GM19328 (cell line): ENCODE measurements at regions not wholly inside any gene's neighbourhood (a gene's known extent, or its start where the extent isn't known, plus 50 kb on each side); places are given as distances from the start of the nearest gene placed in this dataset.
A peak's percentile ranks its signal among the peaks of the same experiment; 100 is the strongest.

Experiments
- ATAC-seq: cut with Tn5 transposase; IDR thresholded peaks from one replicate; pipeline ENCODE4 v1.9.1; 2021; ENCODE audit warnings: mild to moderate bottlenecking, moderate library complexity; ENCODE audit not compliant: unreplicated experiment

DNA sequence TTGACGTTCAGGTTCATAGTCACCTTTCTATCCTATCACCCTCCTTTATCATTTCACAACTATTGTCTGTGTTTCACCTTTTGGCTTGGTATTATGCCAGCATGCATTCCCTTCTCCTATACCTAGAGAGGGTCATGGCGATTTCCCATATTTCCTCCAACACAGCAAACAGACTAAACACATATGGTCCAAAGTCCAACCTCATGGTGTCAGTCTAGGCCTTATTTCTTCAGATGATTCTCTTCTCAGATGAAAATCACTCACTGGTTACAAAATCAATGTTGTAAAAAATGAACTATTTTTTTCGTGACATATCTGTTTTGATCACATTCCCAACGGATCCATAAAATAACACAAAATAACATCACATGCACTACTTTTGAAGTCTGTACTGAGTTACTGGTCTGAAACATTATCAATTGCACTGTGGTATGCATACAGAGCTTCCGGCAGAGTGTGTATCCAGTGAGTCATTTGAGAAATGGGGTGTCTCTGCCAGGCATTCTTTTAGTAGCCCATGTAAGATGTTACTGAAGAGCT is 204.8 kb upstream of the GALNT5 start:
- ATAC-seq = no peak

DNA sequence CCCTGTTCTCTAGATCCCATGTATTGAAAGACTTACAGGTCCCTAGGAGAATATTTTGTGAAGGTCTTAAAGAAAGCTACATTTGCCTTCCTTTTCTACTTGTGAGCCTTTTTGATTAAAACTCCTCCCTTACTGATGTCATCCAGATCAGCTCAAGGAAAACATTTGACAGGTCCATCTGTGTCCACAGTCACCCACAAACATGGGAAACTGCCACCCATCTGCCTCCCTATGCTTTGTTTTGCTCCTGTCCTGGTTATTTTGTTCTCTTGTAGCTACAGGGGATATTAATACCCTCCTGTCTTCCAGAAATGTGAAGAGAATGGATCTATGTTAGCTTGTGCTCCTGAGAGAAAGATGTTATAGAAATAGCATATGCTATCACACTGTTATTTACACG is 203.6 kb upstream of the GALNT5 start:
- ATAC-seq = no peak

DNA sequence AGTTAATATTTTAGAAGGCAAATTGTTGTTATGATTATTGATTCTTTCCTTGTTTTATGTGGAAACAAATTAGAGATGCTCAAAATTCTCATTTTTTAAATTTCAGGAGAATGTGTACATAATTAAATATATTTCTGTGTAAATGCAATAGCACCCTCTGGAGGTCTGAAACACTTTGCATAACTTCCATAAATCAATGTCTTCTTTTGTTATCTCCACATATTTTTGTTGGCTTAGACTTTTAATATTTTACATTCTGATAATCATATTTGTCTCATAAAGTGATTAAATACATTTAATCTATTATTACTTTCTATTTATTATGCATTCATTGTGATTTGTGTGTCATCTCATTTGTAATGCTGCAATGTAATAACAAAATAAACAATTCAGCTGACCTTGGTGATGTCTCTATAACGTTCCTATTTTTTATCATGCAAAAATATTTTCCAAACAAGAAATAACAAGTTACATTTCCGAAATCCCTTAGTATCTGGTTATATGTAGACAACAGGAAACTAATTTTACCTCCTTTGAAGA is 201.8 kb upstream of the GALNT5 start:
- no peak for ATAC-seq

DNA sequence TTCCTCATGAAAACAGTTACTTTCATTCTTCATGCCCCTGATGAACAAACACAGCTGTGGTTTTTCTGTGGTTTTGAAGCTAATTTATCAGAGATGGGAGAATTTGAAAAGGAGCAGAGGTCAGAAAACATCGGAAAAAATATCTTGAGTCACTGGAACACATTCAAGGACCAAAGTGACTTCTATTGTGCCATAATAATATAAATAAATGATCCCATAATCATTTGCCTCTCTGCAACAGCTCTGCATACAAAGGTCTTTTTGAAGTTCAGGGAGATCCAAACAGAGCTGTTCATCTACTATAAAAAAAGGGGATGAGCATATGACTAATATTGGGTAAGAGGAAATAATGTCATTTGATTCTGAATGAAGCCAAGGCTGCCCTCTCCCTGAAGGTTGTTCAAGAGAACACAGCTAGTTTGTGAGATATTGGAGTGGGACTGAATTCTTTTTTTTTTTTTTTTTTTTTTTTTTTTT is 201.3 kb upstream of the GALNT5 start:
- no peak for ATAC-seq

DNA sequence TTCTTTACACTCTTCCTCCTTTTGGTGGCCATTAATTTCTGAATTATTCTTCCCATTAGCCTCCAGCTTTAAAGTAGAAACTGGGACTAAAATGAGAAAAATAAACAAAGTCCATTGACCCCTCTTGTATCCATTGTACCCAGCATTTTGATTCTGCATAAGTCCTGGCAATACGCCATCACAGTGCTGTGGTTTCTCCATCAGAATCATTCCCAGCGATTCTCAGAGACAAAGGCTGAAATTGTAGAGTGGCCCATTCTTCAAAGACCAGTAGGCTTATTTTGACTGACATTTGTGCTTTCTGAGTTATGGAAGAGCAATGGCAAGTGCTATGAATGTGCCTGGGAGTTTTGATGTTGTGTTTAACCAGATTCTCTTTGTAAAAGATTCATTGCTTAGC is 199.3 kb upstream of the GALNT5 start:
- ATAC-seq = no peak

DNA sequence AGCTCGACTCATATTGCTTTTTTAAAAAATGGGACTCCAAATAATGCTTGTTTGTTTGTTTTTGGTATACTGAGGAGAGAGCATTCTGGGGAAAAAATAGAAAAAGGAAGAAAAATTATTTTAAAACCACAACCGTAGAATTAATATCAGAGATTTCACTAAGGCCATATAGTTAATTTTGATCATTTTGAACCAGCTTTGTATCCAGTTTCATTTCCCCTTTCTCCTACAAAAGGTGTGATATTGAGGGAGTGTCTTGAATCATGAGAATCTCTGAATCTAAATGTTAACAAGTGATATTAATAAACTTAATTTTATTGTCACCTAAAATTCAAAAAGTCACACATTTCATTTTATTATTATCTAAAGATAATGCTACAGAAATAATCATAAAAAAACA is 198.5 kb upstream of the GALNT5 start:
- ATAC-seq = no peak

DNA sequence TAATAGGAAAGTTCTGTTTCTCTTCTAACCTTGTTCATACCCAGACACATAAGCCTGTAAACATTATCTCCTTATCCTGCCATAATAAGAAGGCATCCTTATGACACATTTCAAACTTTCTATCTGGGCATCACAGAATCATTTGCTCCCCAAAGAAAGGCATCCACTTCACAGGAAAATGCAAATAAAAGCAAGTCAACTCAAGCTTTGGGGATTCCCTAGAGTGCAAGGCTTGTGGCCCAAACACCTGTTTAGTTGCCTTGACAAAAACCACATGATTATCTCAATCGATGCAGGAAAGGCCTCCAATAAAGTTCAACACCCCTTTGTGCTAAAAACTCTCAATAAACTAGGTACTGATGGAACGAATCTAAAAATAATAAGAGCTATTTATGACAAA is 195.7 kb upstream of the GALNT5 start:
- peak; percentile 85 for ATAC-seq

DNA sequence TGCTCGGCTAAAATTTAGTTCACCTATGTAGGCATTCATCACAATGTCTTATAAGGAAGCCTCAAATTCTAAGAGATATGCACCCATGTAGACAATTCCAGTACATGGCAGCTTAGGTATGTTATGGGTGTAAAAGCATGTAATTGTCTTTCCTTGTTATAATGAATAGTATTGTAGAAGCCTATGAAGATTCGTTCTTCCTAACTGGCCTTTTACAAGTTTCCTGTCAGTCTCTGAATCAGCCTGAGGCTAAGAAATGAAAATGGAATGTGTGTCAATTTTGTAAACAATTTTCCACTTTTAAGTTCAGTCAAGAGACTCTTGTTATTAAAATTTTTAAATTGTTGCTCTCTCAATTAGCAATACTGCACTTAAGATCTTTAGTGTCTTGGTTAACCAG is 189.9 kb upstream of the GALNT5 start:
- ATAC-seq = no peak

DNA sequence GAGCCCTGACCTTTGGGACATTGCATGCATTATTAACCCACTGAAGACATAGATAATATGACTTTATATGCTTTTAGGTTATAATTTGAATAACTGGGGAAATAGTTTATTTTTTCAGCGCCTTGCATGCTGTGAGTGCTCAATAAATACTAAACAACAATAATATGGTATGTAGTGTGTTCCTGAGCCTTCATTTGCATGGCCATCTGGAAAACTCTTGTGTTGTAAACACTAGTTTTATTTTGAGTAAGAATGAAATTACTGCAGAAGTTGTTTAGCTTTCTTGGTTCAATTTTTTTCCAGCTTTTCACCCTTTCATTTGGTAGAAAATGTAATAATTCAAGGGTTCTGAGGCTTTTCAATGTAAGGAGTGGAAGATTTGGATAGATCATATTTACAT is 189.3 kb upstream of the GALNT5 start:
- no peak for ATAC-seq

DNA sequence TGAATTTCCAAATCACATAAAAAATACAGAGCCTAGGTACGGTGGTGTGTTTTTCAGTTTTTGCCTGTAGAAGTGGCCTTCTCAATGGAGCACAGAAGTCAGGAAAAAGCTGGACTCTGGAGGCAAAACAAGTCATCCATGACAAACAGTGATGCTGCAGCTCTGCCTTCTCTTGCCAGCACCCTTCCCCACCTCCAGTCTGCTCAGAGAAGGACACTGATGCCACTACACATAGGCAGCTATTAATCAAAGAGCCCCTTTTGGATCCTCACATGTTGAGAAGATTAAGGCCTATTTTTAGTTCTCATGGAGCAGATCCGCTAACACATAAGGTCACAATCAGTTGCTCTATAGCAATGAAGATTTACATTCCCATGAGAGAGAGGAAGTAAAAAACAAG is 181.6 kb upstream of the GALNT5 start:
- no peak for ATAC-seq

DNA sequence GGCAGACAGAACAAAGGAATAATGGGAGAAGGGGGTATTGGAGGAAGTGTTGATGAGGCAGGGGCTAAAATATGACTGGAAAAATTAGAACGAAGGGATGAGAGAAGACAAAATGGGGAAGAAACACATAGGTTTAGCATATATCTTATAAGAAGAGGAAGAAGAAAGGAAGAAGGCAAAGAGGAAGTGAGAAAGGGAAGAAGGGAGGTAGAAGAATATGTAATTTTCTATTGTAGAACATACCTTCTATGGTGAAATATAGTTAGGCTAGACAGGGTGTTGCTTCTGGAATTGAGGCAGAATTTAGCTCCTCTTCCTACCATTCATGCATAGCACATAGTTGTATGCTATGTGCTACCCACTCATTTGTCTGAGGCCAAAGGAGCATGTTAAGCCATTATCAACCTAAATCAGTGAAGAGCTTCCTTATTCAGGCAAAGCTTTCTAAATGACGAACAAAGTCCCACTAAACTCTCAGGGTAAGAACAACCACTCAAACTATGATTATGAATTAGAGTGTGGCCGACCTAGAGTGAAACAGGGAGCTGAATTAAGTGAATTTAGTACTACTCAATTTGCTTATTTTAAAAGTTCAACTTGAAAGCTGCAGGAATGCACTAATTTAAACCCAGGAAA is 180.9 kb upstream of the GALNT5 start:
- peak; percentile 48 for ATAC-seq

DNA sequence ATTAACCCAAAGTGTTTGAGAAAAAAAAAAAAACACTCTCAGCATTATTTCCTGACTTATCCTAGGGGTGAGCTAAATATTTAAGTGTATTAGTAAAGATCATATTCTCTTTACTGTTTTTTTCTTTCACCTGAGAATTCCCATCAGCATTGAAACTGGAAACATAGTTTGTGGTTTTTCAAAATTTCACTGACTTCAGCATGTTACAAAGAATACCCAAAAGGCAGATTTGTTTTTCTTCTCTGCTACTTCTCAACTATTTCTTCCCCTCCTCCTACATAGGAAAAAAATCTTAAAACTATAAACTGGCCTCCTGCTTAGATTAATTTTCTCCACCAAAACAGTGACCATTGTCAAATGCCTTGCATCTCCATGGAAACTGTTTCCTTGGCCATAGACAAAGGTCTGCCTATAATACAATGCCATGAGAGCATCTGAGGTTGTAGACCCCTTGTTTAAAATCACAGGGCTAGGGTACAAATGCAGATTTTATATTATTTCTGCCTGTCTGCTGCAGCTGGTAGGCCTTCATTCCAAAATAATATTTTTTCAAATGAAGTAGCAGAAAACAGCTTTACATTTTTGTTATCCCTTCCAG is 179.7 kb upstream of the GALNT5 start:
- ATAC-seq = no peak

DNA sequence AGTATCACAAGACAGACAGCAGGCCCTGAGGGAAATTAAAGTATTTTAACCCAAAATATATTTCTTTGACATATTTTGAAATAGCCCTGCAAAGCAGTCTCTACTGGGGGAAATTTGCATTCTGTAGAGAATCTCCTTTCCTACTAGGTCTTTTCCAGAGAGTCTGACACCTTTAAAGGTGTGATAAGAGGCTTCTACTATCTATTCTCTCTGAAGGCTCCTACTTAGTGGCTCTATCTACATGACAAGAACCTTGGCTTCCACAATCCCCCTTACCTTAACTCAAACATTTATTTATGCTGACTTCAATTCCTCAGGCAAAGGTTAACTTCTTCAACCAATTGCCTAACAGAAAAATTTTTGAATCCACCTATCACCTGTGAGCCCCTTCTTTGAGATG is 174.6 kb upstream of the GALNT5 start:
- ATAC-seq = no peak

DNA sequence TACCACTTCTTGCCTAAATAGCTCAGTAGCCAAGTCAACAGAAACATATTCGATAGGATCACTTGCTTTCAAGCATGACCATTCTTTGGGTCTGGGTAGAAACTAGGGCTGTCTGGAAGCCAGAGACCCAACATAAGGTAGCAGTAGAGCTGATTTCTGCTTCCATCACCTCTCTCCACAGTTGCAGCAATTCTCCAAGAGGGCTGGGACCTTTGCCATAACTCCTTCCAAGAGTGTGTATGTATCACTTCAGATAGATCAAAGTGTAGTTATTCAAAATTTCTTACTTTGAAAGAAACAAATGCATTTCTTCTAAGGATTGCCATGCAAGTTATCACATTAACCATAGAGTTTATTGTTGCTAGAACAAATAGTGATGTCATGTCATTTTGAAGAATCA is 172.0 kb upstream of the GALNT5 start:
- ATAC-seq = no peak

DNA sequence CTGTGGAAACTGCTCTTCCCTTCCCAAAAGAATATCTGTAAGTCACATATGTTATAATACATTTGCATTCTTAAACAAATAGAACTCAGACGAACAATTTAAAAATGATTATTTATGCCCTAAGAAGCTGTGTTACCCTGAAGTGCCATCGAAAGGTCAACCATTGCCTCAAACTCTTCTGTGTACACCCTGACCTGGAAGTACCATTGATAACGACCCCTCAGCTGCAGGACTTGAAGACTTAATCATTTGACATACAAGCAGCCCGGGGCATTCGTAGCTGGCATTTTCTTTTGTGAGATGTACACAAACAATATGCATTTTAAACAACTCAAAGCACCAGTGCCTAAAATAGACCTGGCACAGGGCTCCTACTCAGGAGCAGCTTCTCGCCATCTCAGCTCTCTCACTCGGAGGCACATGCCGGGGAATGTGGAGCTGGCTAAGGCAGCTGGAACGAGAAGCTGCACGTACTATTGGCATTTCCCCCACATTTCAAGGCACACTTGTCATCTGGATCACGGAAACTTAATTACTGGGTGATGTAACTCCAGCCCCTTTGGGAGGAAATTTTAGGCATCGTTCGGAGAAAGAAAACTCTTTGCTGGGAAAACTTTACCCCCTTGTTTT is 170.0 kb upstream of the GALNT5 start:
- ATAC-seq = no peak

DNA sequence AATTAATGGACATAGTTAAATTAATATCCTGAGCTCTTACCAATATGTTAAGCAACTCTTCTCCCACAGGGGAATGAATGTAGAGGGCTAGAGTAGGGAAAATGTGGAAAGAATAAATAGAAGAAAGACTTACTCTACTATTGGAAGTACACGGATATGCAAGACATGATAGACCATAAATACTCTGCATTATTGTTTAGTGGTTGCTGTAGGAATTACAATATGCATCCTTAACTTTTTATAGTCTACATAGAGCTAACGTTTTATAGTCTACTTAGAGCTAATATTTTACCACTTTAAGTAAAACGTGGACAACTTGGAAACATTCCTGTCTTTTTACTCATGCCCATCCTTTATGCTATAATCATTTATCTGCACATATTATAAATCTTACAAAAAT is 163.8 kb upstream of the GALNT5 start:
- no peak for ATAC-seq

DNA sequence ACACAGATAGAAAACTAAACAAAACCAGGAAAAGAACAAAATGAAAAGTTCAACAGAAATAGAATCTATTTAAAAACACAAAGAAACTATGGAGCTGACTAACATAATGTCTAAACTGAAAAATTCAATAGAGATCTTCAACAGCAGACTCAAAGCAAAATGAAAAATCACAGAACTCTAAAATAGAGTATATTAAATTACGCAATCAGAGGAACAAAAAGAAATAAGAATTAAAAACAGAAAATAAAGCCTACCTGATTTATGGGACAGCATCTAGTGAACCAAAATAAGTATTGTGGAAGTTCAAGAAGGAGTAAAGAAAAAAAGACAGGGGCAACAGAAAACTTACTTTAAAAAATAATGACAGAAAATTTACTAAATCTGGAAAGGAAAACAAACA is 152.1 kb upstream of the GALNT5 start:
- ATAC-seq = no peak

DNA sequence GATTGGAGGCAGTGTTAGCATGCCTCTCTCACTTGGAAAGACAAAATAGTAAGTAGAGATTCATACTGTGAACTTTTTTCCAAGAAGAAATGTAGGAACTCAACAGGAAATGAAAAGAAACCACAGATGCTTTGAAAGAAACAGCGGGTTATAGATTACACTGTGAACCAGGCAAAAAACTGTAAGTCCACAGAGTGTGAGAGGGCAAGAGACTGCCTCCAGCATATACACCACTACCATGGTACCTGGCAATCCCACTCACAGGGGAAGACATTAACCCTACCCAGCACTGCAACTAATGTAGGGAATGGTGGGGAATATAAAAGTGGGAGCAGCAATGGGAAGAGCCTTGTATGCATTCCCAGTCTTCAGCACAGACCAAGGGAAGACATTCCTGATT is 150.6 kb upstream of the GALNT5 start:
- ATAC-seq = no peak

DNA sequence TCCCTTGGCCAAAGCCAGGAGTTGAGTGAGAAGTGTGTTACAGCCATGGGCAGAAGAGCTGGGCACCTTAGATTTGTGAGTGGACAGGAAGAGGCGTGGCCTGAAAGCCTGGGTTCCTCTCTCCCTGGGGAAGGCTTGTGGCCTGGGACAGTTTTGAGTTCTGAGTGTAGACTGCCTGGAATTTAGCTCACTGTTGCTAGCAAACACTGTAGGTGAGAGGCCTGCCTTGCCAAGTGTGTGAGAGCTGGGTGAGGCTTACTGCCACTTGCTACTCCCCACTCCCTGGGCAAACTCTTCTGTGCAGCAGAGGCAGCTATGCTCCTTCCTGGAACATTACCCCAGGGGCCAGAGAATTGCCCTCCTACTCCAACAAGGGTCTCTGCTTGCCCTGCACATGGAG is 150.0 kb upstream of the GALNT5 start:
- no peak for ATAC-seq

DNA sequence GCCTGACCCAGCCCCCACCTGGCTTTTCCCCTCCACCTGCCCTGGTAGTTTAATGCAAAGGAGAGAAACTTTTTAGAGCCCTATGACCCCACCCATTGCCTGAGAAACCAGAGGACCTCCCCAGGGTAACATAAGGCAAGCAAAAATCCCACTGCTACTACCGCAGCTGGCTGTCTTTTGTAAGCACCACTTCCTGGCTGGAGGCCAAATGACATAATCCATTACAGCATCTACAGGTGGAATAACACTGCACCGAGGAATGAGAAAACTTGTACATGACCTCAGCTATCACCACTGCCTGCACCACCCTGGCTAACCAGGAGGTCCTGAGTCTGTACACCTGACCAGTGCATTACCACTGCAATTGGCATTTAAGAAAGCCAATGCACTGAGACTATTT is 149.6 kb upstream of the GALNT5 start:
- ATAC-seq = no peak

DNA sequence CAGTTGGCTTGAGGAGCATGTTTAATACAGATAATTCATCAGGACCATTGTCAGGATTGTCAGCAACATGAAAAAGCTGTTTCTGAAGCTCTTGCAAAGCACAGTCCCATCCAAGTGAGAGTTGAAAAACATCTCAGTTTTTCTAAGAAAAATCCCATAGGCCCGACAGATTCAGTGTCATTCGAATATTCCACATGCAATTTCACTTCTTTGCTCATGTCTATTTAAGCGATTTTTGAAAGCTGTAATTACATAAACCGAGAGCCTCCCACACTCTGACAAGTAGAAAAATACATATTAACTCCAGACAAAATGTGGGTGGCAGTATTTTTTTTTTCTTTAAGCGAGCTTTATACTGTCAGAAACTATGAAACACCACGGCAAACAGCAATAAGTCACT is 134.7 kb upstream of the GALNT5 start:
- ATAC-seq = no peak

DNA sequence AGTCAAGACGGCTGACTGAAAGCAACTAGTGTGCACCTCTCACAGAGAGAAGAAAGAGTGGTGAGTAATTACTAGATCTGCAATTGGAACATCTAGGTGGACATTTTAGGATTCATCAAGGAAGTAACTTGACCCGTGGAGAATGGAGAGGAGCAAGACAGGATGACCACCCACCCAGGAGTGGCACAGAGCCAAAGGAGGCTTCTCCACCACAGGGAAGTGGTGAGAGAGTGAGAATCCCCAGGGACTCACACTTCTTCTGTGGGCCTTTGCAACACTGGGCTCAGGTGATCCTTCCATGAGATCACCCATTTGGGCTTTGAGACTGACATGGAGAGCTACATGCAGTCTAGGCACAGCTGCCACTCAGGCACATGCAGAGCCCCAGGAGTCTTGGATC is 132.8 kb upstream of the GALNT5 start:
- ATAC-seq = no peak
